ENCODE measurements at regions not wholly inside any gene's neighbourhood (a gene's known extent, or its start where the extent isn't known, plus 50 kb on each side); places are given as distances from the start of the nearest gene placed in this dataset.
"Not testable (repeated sequence)": the region's sequence is repeated elsewhere in the genome, so short reads cannot be mapped to it uniquely, and the experiment has no call there.

DNA sequence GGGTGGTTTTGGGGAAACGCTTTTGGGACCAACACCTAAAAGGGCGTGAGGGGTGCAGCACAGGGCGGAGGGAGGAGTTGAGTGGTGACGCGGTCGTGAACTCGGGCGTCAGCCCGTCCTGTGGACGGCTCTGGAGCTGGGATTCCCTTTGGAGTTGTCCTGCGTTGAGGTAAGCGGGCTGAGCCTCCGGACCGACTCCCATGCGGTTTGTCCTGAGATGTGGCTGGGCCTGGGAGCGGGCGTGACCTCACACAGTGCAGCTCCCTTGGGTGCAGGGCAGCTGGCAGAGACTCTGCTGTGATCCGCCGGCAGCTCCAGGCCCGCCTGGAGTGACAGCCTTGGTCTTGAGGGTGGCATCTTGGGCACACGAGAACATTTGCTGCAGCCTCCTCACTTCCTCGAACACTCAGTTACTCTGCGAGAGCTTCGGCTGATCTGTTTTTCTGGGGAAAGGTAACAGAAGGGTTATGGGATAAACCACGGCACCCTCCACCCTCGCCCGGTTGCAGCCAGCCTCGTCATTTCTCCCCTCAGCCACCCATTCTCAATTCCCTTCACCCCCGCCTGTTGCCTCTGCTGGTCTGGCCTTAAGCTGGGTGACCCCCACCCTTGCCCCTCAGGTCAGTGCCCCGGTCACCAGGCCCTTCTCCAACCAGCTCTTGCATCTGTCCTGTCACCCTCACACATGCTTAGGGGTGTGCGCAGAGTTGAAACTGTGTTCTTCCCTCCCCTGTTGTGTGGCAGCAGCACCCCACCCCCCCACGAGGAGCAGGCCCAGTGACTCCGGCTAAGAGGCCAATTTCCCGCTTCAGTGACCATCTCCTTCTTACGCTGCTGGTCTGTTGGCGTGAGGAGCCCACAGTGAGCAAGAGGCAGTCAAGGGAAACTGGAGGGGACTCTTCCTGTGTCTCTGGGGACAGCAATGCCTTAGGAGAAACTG, 94.2 kb upstream of the COL5A1 start:
- intact Hi-C loops (cut with micrococcal nuclease): no loop called here
- Mint-ChIP-seq H3K4me3 (no peak overlapping the region), H3K36me3 (no peaks in the 10 kb centered on the region), H3K27me3 (peaks cover 3% of the 10 kb centered on the region), H3K9me3 (peaks cover 5% of the 10 kb centered on the region), H3K4me1 (ENCODE audit: low read depth) (no peaks in the 10 kb centered on the region), H3K27ac (no peak overlapping the region)
- ChIA-PET CTCF (no interaction called here), POLR2A (no interaction called here)
- DNase-seq: no peak

DNA sequence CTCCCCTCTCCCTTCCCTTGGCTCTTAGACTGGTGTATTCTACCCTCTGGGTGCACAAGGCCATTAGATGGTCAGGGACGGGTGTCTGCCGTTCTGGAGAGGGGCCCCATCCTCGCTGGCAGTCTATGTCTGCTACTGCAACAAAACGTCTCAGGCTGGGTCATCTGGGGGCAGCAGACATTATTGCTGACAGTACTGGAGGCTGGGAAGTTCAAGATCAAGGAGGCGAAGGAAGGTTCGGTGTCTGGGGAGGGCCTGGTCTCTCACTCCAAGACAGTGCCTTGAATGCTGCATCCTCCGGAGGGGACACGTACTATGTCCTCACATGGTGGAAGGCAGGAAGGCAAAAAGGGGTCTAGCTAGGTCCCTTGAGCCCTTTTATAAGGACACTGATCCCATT, 93.4 kb upstream of the COL5A1 start:
- H3K36me3 Mint-ChIP-seq: no peaks in the 10 kb centered on the region
- H3K4me3 Mint-ChIP-seq: no peak overlapping the region
- peaks cover 3% of the 10 kb centered on the region for H3K27me3 Mint-ChIP-seq
- no peak overlapping the region for H3K27ac Mint-ChIP-seq
- CTCF ChIA-PET: no interaction called here
- H3K9me3 Mint-ChIP-seq: peaks cover 5% of the 10 kb centered on the region
- POLR2A ChIA-PET: no interaction called here
- DNase-seq: no peak
- intact Hi-C loops (cut with micrococcal nuclease): no loop called here
- H3K4me1 Mint-ChIP-seq (ENCODE audit: low read depth): no peaks in the 10 kb centered on the region

DNA sequence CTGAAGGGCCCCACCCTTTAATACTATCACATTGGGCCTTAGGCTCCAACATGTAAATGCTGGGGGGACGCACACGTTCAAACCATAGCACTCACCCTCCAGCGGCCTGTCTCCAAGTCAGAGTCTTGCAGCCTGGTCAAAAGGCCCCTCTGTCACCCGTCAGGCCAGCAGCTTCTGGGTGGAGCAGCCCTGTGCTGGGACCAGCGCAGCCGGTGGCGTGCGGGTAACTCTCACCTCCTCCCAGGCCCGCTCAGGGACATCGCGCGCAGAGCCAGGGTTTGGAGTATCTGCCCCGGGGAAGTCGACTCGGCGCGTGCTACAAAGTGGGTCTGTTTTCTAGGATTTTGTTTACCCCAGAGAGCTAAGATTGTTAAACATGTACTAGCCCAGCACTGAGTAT, 93.0 kb upstream of the COL5A1 start:
- no peak overlapping the region for H3K27ac Mint-ChIP-seq

DNA sequence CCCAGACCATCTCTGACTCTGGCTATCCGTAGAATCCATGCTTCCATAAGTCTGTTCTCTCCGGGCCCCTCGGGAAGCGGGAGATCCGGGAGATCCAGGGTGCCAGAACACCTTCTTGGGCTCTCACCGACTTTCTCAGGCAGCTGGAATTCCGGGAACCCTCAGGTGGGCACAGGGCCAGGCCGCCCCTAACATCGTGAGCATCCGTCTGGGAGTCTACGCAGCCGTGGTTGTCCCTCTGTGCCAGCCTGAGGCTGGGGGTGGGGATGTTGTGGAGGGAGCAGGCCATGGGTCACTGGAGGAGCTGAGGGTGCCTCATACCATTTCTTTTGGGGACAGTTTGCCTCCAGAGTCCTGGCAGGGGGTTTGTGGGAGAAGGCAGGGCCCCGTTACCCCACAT, 92.3 kb upstream of the COL5A1 start:
- peaks cover 5% of the 10 kb centered on the region for H3K9me3 Mint-ChIP-seq
- no peak overlapping the region for H3K27ac Mint-ChIP-seq
- peaks cover 3% of the 10 kb centered on the region for H3K27me3 Mint-ChIP-seq
- POLR2A ChIA-PET: no interaction called here
- no peaks in the 10 kb centered on the region for H3K36me3 Mint-ChIP-seq
- H3K4me1 Mint-ChIP-seq (ENCODE audit: low read depth): no peaks in the 10 kb centered on the region
- CTCF ChIA-PET: no interaction called here
- H3K4me3 Mint-ChIP-seq: no peak overlapping the region
- intact Hi-C loops (cut with micrococcal nuclease): no loop called here
- DNase-seq: no peak

More for the DNA sequence above, 93.0 kb upstream of the COL5A1 start:
- CTCF ChIA-PET: no interaction called here
- H3K4me3 Mint-ChIP-seq: no peak overlapping the region
- peaks cover 3% of the 10 kb centered on the region for H3K27me3 Mint-ChIP-seq
- intact Hi-C loops (cut with micrococcal nuclease): no loop called here
- peaks cover 5% of the 10 kb centered on the region for H3K9me3 Mint-ChIP-seq
- no peaks in the 10 kb centered on the region for H3K4me1 Mint-ChIP-seq (ENCODE audit: low read depth)
- DNase-seq: no peak
- POLR2A ChIA-PET: no interaction called here
- H3K36me3 Mint-ChIP-seq: no peaks in the 10 kb centered on the region

DNA sequence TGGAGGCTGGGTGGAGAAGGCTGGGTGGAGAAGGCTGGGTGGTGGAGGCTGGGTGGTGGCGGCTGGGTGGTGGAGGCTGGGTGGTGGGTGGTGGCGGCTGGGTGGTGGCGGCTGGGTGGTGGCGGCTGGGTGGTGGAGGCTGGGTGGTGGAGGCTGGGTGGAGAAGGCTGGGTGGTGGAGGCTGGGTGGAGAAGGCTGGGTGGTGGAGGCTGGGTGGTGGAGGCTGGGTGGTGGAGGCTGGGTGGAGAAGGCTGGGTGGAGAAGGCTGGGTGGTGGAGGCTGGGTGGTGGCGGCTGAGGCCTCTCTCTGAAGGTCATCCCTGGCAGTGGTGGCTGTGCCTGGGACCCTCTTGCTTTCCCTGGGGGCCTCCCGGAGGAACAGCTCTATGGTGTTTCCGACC, 91.5 kb upstream of the COL5A1 start:
- H3K27ac Mint-ChIP-seq; CTCF ChIA-PET; H3K4me1 Mint-ChIP-seq (ENCODE audit: low read depth); DNase-seq; H3K36me3 Mint-ChIP-seq; intact Hi-C loops (cut with micrococcal nuclease); H3K4me3 Mint-ChIP-seq; H3K9me3 Mint-ChIP-seq; POLR2A ChIA-PET; H3K27me3 Mint-ChIP-seq: not testable (repeated sequence)

DNA sequence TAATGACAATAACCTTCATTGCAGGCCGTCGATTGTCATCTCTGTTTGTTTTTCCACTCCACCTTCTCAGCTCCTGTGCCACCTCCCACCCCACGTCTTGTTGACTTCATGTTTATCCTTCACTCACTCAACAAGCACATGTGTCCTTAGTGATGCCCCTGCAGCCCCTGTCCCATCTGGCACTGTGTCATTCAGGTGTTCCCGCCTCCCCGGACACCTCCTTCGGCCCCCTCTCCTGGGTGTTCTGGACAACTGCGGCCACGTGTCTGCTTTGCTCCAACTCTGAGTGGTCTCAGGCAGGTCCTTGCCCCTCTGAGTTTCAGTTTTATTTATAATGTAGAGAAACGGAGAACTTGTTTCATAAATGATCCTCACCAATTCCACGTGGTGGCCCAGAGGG, 91.0 kb upstream of the COL5A1 start:
- H3K4me1 Mint-ChIP-seq (ENCODE audit: low read depth): no peaks in the 10 kb centered on the region
- DNase-seq: no peak
- ChIA-PET POLR2A (no interaction called here), CTCF (no interaction called here)
- peaks cover 5% of the 10 kb centered on the region for H3K9me3 Mint-ChIP-seq
- peaks cover 3% of the 10 kb centered on the region for H3K27me3 Mint-ChIP-seq
- no peaks in the 10 kb centered on the region for H3K36me3 Mint-ChIP-seq
- H3K27ac Mint-ChIP-seq: no peak overlapping the region
- intact Hi-C loops (cut with micrococcal nuclease): no loop called here
- no peak overlapping the region for H3K4me3 Mint-ChIP-seq

DNA sequence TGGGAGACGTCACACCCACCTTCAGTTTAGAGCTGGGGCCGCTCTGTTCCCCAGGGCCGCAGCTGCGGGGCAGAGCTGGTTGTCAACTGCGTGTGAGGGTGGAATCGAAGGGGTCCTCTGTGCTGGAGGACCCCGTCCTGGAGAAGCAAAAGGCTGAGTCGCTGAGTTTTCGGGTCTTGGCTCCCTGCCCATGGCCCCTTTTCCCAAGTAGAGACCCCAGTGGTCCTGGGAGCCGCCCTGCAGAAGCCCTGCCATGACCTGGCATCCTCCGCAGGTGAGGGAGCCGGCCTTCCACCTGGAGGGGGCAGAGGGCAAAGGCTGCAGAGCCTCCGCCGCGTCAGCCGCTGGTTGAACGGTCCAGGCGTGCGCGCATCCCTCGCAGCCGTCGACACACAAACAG, 90.4 kb upstream of the COL5A1 start:
- intact Hi-C loops (cut with micrococcal nuclease): no loop called here
- POLR2A ChIA-PET: no interaction called here
- CTCF ChIA-PET: no interaction called here

DNA sequence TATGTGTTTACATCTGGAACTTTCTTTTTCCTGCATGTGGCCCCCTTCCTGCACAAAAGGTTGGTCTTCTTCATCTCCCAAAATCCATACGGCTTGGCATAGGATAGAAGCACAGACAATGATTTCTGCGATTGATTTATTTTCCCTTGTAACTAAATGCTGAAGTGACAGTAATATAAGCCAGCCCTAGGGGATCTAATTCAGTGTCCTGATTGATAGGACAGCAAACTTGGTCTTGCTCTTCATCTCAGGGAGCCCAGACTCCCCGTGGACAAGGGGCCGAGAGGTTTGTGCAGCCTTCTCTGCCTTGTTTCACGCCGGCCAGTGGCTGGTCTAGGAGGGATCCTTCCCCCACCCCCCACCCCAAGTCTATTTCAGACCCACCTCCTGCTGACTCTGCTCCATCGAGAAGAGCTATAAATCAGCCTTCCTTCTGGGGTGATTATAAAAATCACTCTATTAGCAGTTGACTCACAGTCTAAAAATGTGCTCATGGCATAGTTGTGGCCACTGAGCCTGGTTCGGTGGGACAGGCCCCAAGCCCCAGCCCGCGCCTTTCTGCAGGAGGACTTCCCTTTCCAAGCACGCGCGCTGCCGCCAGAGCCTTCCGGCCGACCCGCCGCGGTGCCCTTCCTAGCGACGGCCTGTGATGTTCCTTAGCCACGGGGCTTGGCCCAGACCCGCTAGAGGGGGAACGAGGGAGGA, 89.8 kb upstream of the COL5A1 start:
- no peak overlapping the region for H3K27ac Mint-ChIP-seq
- H3K9me3 Mint-ChIP-seq: peaks cover 5% of the 10 kb centered on the region
- peaks cover 3% of the 10 kb centered on the region for H3K27me3 Mint-ChIP-seq
- no peaks in the 10 kb centered on the region for H3K4me1 Mint-ChIP-seq (ENCODE audit: low read depth)
- CTCF ChIA-PET: interaction anchor here (0.6 kb wide), 1 partner anchor 311 kb away, joined by 3 read pairs; no protein-coding TSS in a partner anchor
- POLR2A ChIA-PET: no interaction called here
- H3K4me3 Mint-ChIP-seq: no peak overlapping the region
- DNase-seq: no peak
- intact Hi-C loops (cut with micrococcal nuclease): no loop called here
- no peaks in the 10 kb centered on the region for H3K36me3 Mint-ChIP-seq

More for the DNA sequence above, 90.4 kb upstream of the COL5A1 start:
- Mint-ChIP-seq H3K9me3 (peaks cover 5% of the 10 kb centered on the region), H3K4me3 (no peak overlapping the region), H3K27me3 (peaks cover 3% of the 10 kb centered on the region), H3K36me3 (no peaks in the 10 kb centered on the region), H3K4me1 (ENCODE audit: low read depth) (no peaks in the 10 kb centered on the region), H3K27ac (no peak overlapping the region)
- DNase-seq: no peak

DNA sequence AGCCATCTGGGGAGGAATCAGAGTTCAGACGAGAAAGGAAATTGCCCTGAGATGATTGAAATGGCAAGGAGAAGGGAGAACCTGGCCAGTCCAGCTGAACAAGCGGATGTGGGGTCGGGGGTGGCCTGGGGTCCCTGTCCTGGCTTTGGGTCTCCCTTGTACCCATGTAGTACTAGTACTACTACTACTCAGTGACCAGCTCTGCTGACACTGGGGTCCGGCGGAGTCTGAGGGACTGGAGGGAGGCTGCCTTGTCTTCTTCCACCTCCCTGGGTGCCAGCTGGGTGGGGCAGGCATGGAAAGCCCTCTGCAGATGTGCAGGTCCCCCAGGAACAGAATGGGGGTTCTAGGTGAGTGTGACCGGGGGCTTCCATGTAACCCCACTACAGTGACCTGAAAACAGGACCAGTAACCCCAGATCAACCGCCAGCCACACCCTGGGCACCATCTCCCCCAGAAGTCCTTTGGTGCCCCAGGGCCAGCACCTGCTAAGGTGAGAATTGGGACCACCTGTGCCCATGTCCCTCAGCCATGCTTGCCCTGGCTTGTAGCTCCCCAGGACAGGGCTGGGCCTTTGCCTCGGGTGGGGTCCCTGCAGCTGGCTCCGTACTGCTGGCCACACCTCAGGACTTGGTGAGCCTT, 89.1 kb upstream of the COL5A1 start:
- H3K9me3 Mint-ChIP-seq: peaks cover 5% of the 10 kb centered on the region
- CTCF ChIA-PET: interaction anchor here (0.6 kb wide), 1 partner anchor 310 kb away, joined by 3 read pairs; no protein-coding TSS in a partner anchor
- peaks cover 3% of the 10 kb centered on the region for H3K27me3 Mint-ChIP-seq
- H3K4me3 Mint-ChIP-seq: no peak overlapping the region
- POLR2A ChIA-PET: no interaction called here
- H3K4me1 Mint-ChIP-seq (ENCODE audit: low read depth): no peaks in the 10 kb centered on the region
- H3K36me3 Mint-ChIP-seq: no peaks in the 10 kb centered on the region
- no peak for DNase-seq
- intact Hi-C loops (cut with micrococcal nuclease): no loop called here
- H3K27ac Mint-ChIP-seq: no peak overlapping the region

DNA sequence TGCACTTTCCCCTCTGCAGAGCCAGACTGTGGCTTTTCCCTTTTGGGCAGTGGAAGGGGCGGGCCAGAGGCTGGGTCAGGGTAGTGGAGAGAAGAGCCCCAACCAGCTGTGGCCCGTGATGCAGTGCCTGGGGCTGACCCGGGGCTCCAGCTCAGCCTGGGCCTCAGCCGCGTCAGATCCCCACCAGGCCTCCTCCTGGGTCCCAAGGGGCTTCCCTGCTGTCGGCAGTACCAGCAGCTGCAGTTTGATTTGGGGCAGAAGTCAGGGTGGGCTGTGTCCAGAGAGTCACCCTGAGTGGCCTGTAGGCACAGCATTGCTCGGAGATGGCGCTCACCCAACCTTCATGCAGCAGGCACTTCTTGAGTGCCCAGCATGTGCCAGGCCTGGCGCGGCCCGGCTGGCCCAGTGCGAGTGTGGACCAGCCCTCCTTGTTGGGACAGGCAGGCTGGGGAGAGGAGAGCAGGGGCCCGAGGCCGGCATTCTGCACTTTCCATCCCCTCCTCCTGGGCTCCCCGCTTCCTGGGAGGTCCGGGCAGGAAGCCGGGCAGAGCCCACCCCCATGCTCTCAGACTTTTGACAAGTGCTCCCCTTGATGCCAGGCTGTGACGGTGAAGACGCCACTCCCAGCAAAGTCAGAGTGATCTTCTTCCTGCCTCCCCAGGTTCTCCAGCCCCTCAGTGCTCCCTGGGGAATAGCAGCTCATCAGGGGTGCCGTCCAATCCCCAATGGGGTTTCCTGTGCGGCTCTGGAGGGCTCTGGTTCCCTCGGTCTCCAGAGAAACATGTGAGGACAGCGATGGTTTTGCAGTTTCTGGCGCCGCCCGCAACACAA, 88.3 kb upstream of the COL5A1 start:
- H3K27me3 Mint-ChIP-seq: peaks cover 3% of the 10 kb centered on the region
- no peak for DNase-seq
- H3K4me3 Mint-ChIP-seq: no peak overlapping the region
- H3K27ac Mint-ChIP-seq: no peak overlapping the region
- POLR2A ChIA-PET: no interaction called here
- intact Hi-C loops (cut with micrococcal nuclease): no loop called here
- H3K9me3 Mint-ChIP-seq: peaks cover 5% of the 10 kb centered on the region
- no peaks in the 10 kb centered on the region for H3K36me3 Mint-ChIP-seq
- H3K4me1 Mint-ChIP-seq (ENCODE audit: low read depth): no peaks in the 10 kb centered on the region
- CTCF ChIA-PET: no interaction called here

DNA sequence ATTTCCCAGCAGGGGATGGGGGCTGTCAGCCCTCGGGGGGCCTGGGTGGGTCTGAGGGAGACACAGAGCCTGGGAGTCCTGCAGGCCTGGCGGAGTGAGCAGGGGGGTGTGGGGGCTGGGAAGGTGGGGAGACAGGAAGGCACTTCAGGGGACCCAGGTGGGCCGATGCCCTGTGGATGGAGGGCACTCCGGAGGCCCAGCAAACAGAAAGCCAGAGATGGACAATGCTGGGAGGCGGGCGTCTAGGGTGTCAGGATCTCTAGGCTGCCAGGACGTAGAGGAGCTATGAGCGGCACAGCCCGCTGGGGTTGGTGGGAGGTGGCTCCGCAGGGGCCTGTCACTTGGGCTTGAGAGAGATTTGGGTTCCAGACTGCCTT, 87.6 kb upstream of the COL5A1 start:
- Mint-ChIP-seq H3K4me1 (ENCODE audit: low read depth) (no peaks in the 10 kb centered on the region), H3K27me3 (peaks cover 4% of the 10 kb centered on the region), H3K4me3 (no peak overlapping the region), H3K36me3 (no peaks in the 10 kb centered on the region), H3K27ac (no peak overlapping the region), H3K9me3 (peaks cover 5% of the 10 kb centered on the region)
- CTCF ChIA-PET: no interaction called here
- DNase-seq: no peak
- POLR2A ChIA-PET: no interaction called here
- intact Hi-C loops (cut with micrococcal nuclease): no loop called here
